Trophoblast cell (in vitro differentiated cells and primary cell): ENCODE measurements at regions not wholly inside any gene's neighbourhood (a gene's known extent, or its start where the extent isn't known, plus 50 kb on each side); places are given as distances from the start of the nearest gene placed in this dataset.

Source experiments
- DNase-seq, 2 donors: peaks; one replicate each; pipeline ENCODE4 v3.0.0-alpha.2; 2016
- H2AFZ ChIP-seq: 2 replicates; pipeline ENCODE4 v1.6.1; 2013; ENCODE audit warnings: low read length, moderate library complexity, mild to moderate bottlenecking; ENCODE audit not compliant: insufficient read depth, poor library complexity
- H2AK5ac ChIP-seq: 2 replicates; pipeline ENCODE4 v1.6.1; 2013; ENCODE audit warnings: mild to moderate bottlenecking, low read length
- H2BK120ac ChIP-seq: 2 replicates; pipeline ENCODE4 v1.6.1; 2013; ENCODE audit warnings: low read length, mild to moderate bottlenecking, moderate library complexity; ENCODE audit not compliant: insufficient read depth, poor library complexity
- H2BK12ac ChIP-seq: 2 replicates; pipeline ENCODE4 v1.6.1; 2013; ENCODE audit warnings: mild to moderate bottlenecking, low read length, moderate library complexity
- H2BK5ac ChIP-seq: 2 replicates; pipeline ENCODE4 v1.6.1; 2013; ENCODE audit warnings: low read length, low read depth, moderate library complexity, mild to moderate bottlenecking; ENCODE audit not compliant: poor library complexity
- H3K14ac ChIP-seq: 2 replicates; pipeline ENCODE4 v1.6.1; 2013; ENCODE audit warnings: mild to moderate bottlenecking, low read length
- H3K18ac ChIP-seq: 2 replicates; pipeline ENCODE4 v1.6.1; 2013; ENCODE audit warnings: mild to moderate bottlenecking, low read length
- H3K23ac ChIP-seq: 2 replicates; pipeline ENCODE4 v1.6.1; 2013; ENCODE audit warnings: low read length
- H3K27ac ChIP-seq: 2 replicates; pipeline ENCODE4 v1.5.1; 2013; ENCODE audit warnings: low read depth, mild to moderate bottlenecking, inconsistent platforms, low read length, moderate library complexity
- H3K27me3 ChIP-seq: 2 replicates; pipeline ENCODE4 v1.6.1; 2013; ENCODE audit warnings: inconsistent platforms, mild to moderate bottlenecking, low read length, moderate library complexity; ENCODE audit not compliant: insufficient read depth
- H3K36me3 ChIP-seq, 2 experiments: 1 replicate in 1 of 2; 2 replicates in 1 of 2; pipeline ENCODE4 v1.6.1; 2013; ENCODE audit warnings: low read length in 2 of 2, mild to moderate bottlenecking in 2 of 2, moderate library complexity in 1 of 2; ENCODE audit not compliant: insufficient read depth in 2 of 2, control insufficient read depth in 1 of 2
- H3K4ac ChIP-seq: 2 replicates; pipeline ENCODE4 v1.6.1; 2013; ENCODE audit warnings: low read depth, mild to moderate bottlenecking, low read length, moderate library complexity
- H3K4me1 ChIP-seq, 2 experiments: 1 replicate in 1 of 2; 2 replicates in 1 of 2; pipeline ENCODE4 v1.6.1; 2013; ENCODE audit warnings: low read length in 2 of 2, mild to moderate bottlenecking in 2 of 2, moderate library complexity in 1 of 2; ENCODE audit not compliant: insufficient read depth in 2 of 2, control insufficient read depth in 1 of 2
- H3K4me2 ChIP-seq: 2 replicates; pipeline ENCODE4 v1.6.1; 2013; ENCODE audit warnings: inconsistent platforms, mild to moderate bottlenecking, low read length, moderate library complexity
- H3K4me3 ChIP-seq: 2 replicates; pipeline ENCODE4 v1.5.1; 2013; ENCODE audit warnings: mild to moderate bottlenecking, low read depth, low read length, inconsistent platforms
- H3K79me1 ChIP-seq: one replicate; pipeline ENCODE4 v1.6.1; 2013; ENCODE audit warnings: low read length
- H3K79me2 ChIP-seq: 2 replicates; pipeline ENCODE4 v1.6.1; 2013; ENCODE audit warnings: low read length, mild to moderate bottlenecking; ENCODE audit not compliant: control insufficient read depth, insufficient read depth, poor library complexity
- H3K9ac ChIP-seq: 2 replicates; pipeline ENCODE4 v1.6.1; 2013; ENCODE audit warnings: mild to moderate bottlenecking, low read length
- H3K9me3 ChIP-seq: 2 replicates; pipeline ENCODE4 v1.6.1; 2013; ENCODE audit warnings: low read depth, mild to moderate bottlenecking, control low read depth, inconsistent platforms, low read length; ENCODE audit not compliant: insufficient read depth
- H4K12ac ChIP-seq: 2 replicates; pipeline ENCODE4 v1.6.1; 2013; ENCODE audit warnings: low read depth, mild to moderate bottlenecking, low read length, moderate library complexity
- H4K8ac ChIP-seq: 2 replicates; pipeline ENCODE4 v1.6.1; 2013; ENCODE audit warnings: low read depth, mild to moderate bottlenecking, low read length, moderate library complexity
- H4K91ac ChIP-seq: one replicate; pipeline ENCODE4 v1.6.1; 2013; ENCODE audit warnings: low read depth, mild to moderate bottlenecking, low read length, moderate library complexity
- whole genome bisulfite sequencing: extraction: QIAGEN DNeasy Blood & Tissue Kit; methylation state at CpG from one replicate; pipeline ENCODE4 v1.1.7; 2013; ENCODE audit warnings: missing lambda C conversion rate; ENCODE audit not compliant: insufficient read length, insufficient coverage; ENCODE audit errors: extremely low coverage; 5-methylcytosine and 5-hydroxymethylcytosine counted together

DNA sequence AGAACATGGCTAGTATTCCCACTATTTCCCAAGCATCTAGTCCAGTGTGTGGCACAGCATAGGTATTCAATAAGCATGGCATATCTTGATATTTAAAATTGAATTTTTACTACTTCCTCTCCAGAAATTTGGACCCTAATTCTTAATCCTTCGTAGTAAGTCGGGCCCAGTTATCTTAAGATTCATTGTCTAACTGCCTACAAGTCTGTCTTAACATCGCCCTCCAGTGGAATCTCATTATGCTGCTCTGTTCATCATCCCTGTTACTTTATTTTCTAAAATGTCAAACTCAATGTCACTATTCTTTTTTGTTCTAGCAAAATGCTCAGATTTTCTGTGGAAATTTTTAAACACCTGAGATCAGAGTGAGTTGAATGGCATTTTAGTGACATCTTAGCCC lies 606.2 kb downstream of the KLHL13 start:
- Histone ChIP-seq H3K4me3 (no peak overlapping the region), H3K23ac (no peak overlapping the region), H3K27me3 (no peaks in the 10 kb centered on the region), H2BK120ac (no peak overlapping the region), H3K27ac (no peak overlapping the region), H2BK5ac (no peak overlapping the region), H3K36me3 (no peaks in the 10 kb centered on the region), H2AFZ (no peak overlapping the region), H4K91ac (no peak overlapping the region), H3K14ac (no peak overlapping the region), H3K4me1 (no peaks in the 10 kb centered on the region), H3K18ac (no peak overlapping the region), H3K9ac (no peak overlapping the region), H4K8ac (no peak overlapping the region), H2BK12ac (no peak overlapping the region), H3K4me2 (no peak overlapping the region), H3K79me2 (no peaks in the 10 kb centered on the region), H3K4ac (no peak overlapping the region), H4K12ac (no peak overlapping the region), H2AK5ac (no peak overlapping the region), H3K79me1 (no peaks in the 10 kb centered on the region), H3K9me3 (no peaks in the 10 kb centered on the region)
- DNase-seq = no peak
- no CpG with 5 or more reads among the region's 3 CpGs for WGBS

DNA sequence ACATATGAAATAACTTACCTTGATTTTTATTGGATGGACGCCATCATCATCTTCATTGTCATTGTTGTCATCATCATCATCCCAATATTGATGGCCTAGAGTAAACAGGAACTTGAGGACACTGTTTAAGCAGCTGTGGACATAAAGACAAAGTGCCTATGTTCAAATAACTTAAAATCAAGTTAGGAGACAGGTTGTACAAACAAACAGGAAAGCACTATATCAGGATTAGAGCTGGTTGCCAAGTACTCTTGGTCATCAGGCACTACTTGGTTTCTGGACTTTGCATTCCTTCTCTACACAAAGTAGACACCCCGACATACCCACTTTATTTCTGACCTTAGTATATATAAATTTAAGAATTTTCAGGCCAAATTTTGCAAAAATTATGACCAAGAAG lies 608.6 kb downstream of the KLHL13 start:
- Histone ChIP-seq H3K18ac (no peak overlapping the region), H3K23ac (no peak overlapping the region), H2BK12ac (no peak overlapping the region), H4K91ac (no peak overlapping the region), H2BK120ac (no peak overlapping the region), H3K27me3 (no peaks in the 10 kb centered on the region), H3K4me3 (no peak overlapping the region), H3K36me3 (no peaks in the 10 kb centered on the region), H2AK5ac (no peak overlapping the region), H3K27ac (no peak overlapping the region), H2BK5ac (no peak overlapping the region), H3K4me1 (no peaks in the 10 kb centered on the region), H3K79me1 (no peaks in the 10 kb centered on the region), H3K14ac (no peak overlapping the region), H3K79me2 (no peaks in the 10 kb centered on the region), H2AFZ (no peak overlapping the region), H3K4me2 (no peak overlapping the region), H3K9me3 (no peaks in the 10 kb centered on the region), H3K4ac (no peak overlapping the region), H4K12ac (no peak overlapping the region), H4K8ac (no peak overlapping the region), H3K9ac (no peak overlapping the region)
- no peak for DNase-seq
- no CpG with 5 or more reads among the region's 2 CpGs for WGBS

GRCh38 chrX:117487421-117487820 lies 629.2 kb downstream of the KLHL13 start:
- H4K91ac ChIP-seq = no peak overlapping the region
- no peak overlapping the region for H3K9ac ChIP-seq
- H3K4me2 ChIP-seq = no peak overlapping the region
- no peak overlapping the region for H2AK5ac ChIP-seq
- no peak overlapping the region for H2BK120ac ChIP-seq
- no peak overlapping the region for H2BK12ac ChIP-seq
- no peak overlapping the region for H3K18ac ChIP-seq
- H3K4me3 ChIP-seq = no peak overlapping the region
- H3K27me3 ChIP-seq = no peaks in the 10 kb centered on the region
- DNase-seq = no peak
- no peaks in the 10 kb centered on the region for H3K9me3 ChIP-seq
- H3K23ac ChIP-seq = no peak overlapping the region
- no peaks in the 10 kb centered on the region for H3K4me1 ChIP-seq
- H2AFZ ChIP-seq = no peak overlapping the region
- no peak overlapping the region for H4K12ac ChIP-seq
- no peak overlapping the region for H3K4ac ChIP-seq
- H3K79me2 ChIP-seq = no peaks in the 10 kb centered on the region
- H3K79me1 ChIP-seq = no peaks in the 10 kb centered on the region
- no peaks in the 10 kb centered on the region for H3K36me3 ChIP-seq
- no peak overlapping the region for H4K8ac ChIP-seq
- H3K27ac ChIP-seq = no peak overlapping the region
- no peak overlapping the region for H2BK5ac ChIP-seq
- no peak overlapping the region for H3K14ac ChIP-seq
- no CpG with 5 or more reads among the region's 1 CpG for WGBS

DNA sequence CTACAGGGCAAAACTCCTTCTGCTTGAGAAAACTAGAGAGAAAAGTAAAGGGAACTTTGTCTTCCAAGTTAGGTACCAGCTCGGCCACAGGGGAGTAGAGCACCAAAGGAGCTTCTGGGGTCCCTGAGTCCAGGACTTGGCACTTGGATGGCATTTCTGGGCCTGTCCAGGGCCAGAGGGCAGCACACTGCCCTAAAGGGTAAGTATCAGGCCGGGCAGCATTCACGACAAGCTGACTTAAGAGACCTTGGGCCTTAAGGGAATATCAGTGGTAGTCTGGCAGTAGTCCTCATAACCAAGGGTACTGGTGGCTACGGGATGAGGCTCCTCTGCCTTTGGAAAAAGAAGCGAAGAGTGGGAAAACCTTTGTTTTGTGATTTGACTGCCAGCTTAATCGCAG lies 632.7 kb downstream of the KLHL13 start:
- Histone ChIP-seq H2AK5ac (no peak overlapping the region), H2BK5ac (no peak overlapping the region), H3K14ac (no peak overlapping the region), H3K18ac (no peak overlapping the region), H4K8ac (no peak overlapping the region), H2AFZ (no peak overlapping the region), H3K9ac (no peak overlapping the region), H3K36me3 (no peaks in the 10 kb centered on the region), H3K79me1 (no peaks in the 10 kb centered on the region), H3K9me3 (no peaks in the 10 kb centered on the region), H3K4me2 (no peak overlapping the region), H3K4me3 (no peak overlapping the region), H4K91ac (no peak overlapping the region), H3K4me1 (no peaks in the 10 kb centered on the region), H2BK120ac (no peak overlapping the region), H3K4ac (no peak overlapping the region), H3K79me2 (no peaks in the 10 kb centered on the region), H3K27me3 (no peaks in the 10 kb centered on the region), H4K12ac (no peak overlapping the region), H3K23ac (no peak overlapping the region), H3K27ac (no peak overlapping the region), H2BK12ac (no peak overlapping the region)
- WGBS = no CpG with 5 or more reads among the region's 6 CpGs
- DNase-seq = no peak
